HG02885 (cell line): ENCODE measurements at regions not wholly inside any gene's neighbourhood (a gene's known extent, or its start where the extent isn't known, plus 50 kb on each side); places are given as distances from the start of the nearest gene placed in this dataset.

Source experiments
- ATAC-seq: cut with Tn5 transposase; IDR thresholded peaks from one replicate; pipeline ENCODE4 v1.9.1; 2021; ENCODE audit warnings: mild to moderate bottlenecking; ENCODE audit not compliant: unreplicated experiment, poor library complexity

DNA sequence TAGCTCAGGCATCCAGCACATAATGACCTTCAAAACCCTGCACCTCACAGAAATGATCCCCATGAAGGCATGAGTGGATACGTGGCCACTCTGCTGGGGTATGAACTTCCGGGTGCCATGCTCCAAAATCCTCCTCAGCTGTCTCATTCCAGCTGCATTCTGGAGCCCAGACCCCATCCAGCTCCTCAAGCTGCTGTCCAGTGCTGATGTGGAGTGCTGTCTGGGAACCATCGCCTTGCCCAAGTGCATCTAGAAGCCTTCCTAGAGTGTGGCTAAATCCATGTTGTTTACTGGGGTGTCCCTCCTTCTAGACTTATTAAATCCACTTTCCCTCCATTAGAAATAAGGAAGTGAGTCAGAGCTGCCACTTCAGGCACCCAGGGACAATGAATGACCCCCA lies 130.8 kb upstream of the PTPRT start:
- ATAC-seq: no peak

DNA sequence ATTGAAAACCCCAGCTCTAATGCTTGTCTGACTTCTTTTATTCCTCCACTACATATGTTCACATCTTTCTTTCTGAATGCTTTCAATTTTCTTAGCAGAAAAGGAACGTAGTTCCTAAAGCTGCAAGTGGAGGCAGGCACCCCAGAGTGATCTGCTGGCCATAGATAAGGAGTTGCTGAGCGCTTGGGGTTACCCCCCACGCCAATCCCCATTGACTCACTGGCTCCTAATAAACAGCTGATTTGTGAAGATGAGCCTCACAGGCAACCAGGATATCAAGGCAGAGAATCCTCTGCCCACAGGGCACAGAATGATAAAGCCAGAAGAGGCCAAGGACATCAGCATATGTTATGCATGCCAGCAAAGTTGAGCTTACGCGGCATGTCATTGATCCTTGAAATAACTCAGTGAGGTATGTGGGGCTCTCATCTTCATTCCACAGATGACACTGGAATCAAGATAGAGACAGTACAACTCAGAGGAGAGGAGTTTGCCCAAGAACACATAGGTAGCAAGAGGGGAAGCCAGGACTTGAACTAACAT lies 129.1 kb upstream of the PTPRT start:
- ATAC-seq: no peak

DNA sequence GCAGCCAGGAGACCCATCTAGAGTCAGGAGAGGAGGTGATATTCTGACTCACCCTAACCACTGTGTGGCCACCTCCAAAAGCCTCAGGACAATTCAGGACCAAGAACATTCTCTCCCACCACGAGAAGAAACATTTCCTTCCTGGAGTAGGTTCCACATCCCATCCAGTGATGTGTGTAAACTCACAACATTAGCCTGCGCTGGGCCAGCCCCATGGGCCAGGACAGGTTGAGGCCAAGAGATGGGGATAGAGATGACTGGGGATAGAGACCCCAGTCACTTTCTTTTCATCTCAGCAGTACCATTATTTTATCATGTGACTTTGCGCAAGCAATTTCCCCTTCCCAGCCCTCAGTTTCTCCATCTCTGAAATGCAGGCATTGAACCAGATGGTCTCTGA lies 126.6 kb upstream of the PTPRT start:
- no peak for ATAC-seq

DNA sequence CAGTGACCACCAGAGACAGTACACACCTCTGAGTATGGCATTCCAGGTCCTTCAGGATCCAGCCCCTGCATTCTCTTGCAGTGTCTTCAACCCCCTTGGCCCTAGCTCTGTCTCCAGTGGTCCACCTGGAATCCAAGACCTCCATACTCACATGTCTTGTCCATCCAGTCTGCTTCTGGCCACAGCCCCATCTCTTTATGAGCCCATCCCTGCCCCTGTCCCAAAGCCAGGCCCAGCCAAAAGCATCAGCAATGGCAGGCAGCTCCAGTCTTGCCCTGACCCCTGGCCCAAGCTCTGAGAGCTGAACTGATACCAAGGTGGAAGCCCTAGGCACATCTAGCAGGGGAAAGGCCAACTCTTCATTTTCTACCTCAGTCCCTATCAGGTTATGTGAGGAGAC lies 119.6 kb upstream of the PTPRT start:
- no peak for ATAC-seq

DNA sequence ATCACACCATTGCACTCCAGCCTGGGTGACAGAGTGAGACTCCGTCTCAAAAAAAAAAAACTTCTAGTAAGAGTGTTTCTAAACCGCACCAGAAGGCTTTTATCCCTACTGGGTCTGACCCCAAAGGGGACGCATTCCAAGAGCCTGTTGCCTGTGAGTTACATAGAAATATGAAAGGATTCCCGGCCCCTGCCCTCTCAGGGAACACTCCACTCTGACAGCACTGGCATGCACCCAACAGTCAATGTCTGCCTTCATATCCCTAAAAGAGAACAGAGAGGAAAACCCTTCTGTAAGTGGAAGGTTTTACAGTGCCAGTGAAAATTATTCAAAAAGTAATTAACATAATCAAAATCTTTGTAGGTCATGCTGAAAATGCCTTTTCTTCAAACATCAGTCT lies 117.1 kb upstream of the PTPRT start:
- no peak for ATAC-seq

DNA sequence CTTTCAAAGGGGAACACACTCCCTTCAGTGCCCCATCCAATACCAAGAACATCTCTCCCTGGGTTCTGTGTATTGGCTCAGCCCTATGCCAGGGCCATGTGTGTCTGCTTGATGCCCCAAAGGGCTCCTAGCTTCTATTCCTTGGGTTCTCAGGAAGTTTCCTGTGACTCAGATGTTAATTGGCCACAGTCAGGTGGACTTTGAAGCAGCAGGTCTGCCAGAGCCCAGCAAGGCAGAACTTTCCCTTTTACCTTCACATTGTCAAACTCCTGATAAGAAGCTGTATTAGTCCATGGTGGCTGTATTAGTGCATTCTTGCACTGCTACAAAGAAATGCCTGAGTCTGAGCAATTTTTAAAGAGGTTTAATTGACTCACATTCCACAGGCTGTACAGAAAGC lies 116.0 kb upstream of the PTPRT start:
- ATAC-seq: no peak

DNA sequence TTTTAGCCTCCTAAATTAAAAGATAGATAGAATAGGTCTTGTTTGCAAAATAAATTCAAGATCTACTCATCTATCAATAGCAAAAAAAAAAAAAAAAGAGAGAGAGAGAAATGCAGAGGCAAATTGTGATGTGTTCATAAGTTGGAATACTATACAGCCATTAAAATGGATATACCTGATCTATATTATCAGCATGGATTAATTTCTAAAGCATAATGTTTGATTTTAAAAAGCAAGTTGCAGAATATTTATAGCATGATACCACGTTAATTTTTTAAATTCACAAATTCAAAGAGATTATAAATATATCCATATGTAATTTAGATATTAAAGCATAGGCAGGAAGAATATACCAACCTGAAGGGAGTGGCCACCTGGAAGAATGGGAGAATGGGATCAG lies 114.9 kb upstream of the PTPRT start:
- ATAC-seq: no peak

DNA sequence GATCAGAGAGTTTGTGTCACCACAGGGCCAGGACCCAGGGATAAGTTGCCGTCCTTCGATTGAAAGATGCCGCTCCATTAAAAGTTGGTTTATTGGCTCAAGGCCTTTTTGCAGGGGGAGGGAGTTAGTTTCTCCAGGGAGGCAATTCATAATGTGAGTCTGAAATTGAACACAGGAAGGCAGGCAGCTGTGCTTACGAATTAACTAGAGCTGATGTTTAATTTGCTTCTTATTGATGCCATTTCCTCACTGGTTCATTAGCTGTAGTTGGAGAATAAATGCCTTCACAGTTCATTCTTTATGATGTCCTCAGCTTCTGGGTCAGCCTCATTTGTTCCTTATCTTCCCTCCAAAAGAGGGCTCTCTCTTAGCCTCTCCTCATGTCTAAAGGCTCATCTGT lies 113.2 kb upstream of the PTPRT start:
- ATAC-seq: no peak

DNA sequence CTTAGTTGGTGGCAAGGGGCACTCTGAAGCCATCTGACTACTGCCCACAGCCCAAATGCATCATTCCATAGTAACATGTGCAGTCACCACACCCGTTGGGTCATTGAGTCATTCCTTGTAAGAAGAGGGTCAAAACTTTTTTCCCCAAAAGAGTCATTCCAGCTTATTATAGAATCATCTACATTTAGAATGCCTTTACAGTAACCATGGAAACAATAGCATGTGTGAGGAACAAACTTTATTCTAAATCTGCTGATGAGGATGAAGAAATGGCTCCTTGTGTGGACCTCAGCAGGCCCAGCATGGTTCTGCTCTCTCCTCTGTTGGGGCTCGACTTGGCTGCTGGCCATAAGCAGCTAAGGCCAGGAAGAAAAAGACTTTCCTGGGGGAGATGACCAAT lies 111.2 kb upstream of the PTPRT start:
- no peak for ATAC-seq

DNA sequence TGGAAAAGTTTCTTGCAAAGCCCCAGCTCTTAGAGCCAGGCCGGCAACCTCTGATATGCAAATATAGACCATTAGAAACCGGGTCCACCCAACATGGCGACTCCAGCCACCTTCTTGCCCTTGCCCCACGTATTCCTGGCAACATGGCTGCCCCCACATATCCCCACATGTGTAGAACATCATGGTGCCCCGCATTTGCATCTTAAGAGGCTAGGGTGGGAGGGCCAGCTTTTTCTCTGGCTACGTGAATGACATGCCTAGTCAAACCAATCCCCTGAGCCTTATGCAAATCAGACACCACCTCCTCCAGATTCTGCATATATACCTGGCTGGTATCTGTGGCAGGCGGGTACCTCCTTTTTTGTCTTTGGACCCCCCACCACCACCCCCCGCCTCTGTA lies 106.1 kb upstream of the PTPRT start:
- no peak for ATAC-seq

DNA sequence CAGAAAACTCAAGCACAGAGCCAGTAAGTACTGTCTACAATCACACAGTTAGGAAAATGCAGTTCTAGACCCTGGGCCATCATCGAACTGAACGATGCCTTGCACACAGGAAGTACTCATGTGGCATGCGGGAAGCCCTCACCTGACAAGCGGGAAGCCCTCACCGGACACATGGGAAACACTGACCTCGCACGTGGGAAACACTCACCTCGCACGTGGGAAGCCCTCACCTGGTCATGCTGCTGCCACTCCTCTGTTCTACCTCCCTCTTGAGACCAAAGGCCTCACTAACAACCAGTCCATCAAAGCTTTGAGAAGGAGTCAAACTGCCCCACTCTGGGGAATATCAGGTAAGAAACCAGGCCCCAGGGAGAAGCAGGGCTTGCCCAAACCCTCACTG lies 105.6 kb upstream of the PTPRT start:
- ATAC-seq: no peak

DNA sequence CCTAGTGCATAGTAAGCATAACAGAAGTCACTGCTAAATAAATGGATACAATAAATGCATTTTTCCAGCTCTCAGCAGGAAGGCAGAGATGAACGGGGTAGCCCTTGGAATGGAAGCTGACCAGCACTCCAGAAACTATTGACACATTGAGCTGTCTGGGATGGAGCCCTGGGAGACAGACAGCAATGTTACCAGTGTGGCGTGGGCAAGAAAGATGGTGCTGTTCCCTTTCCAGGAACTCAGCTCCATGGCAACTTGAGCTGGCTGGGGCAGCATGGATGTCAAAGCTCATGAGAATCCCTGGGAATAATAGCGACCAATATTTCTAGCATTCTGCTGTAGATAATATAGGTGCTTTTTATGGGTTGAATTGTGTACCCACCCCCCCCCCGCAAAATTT lies 104.3 kb upstream of the PTPRT start:
- ATAC-seq: no peak

DNA sequence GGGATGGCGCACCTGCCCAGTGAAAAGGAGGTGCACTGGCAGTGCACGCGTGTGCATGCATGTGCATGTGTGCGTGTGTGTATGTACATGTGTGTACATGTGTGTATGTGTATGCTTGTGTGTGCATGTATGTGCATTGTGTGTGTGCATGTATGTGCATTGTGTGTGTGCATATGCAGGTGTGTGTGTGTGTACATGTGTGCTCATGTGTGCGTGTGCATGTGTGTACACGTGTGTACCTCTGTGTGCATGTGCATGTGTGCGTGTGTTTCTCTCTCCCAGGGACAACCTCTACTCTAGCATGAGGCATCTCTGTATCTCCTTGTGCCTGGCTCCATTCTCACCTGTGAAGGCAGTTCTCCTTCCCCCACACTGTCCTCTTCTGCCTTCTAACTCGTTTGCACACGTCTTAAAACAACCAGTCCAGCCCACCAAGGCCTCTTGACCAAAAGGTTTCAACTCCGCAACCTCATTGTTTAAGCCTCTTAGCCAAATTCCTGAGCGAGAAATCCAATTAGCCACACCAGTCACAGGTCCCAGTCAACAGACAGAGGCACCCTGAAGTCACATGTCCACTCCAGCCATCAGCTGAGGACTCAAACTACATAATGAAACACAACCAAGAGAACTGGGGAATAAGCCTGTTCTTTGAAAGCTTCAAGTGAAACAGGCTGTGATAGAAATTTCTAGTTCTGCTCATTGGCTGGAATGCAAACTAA lies 103.5 kb upstream of the PTPRT start:
- ATAC-seq: no peak

DNA sequence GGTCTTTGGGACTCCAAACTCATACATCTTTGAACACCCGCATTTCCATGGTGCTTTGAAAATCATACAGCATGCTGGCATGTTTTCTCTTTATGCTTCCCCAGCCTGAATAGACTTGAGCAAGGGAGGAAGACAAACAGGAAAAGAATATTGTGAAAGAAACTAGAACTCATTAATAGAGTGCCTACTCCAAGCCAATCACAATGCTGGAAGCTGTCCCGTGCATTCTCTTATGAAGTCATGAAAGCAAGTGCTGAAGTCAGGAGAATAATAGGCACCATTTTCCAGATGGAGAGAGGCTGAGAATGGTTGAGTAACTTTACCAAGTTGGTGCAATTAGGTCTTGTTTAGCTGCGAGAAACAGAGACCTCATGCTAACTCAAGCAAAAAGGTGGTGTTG lies 102.5 kb upstream of the PTPRT start:
- no peak for ATAC-seq

DNA sequence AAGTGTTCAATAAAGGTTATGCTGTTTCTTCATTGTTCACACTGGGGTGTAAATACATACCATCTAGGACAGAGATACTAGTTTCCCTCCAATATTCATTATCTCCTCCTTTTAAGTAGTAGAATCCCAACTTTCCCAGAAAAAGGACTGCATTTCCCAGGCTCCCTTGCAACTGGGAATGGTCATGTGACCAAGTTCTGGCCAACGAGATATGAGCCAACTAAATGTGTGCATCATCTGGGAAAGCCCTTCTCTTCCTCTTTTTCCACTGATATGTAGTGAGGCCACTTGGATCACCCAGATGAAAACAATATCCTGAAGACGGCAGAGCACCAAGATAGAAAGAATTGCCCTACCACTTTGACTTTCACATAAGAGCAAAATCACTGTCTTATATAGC lies 97.9 kb upstream of the PTPRT start:
- no peak for ATAC-seq

DNA sequence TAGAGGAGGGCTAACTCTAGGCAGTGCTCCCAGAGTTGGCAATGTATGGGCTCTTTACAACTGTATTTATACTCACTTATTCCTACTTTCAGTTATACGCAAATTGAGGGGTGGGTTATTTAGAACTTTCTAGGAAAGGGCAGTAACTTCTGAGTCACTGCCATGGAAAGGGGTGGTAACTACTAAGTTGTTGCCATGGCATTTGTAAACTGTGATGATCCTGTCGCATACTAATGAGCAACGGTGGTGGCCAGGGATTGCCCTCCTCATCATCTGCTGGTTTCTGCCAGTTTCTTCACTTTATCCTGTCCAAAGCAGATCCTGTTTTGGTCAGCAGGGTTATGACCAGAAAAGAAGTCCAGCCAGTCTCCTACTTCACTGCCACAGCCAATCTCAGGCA lies 95.5 kb upstream of the PTPRT start:
- ATAC-seq: no peak

DNA sequence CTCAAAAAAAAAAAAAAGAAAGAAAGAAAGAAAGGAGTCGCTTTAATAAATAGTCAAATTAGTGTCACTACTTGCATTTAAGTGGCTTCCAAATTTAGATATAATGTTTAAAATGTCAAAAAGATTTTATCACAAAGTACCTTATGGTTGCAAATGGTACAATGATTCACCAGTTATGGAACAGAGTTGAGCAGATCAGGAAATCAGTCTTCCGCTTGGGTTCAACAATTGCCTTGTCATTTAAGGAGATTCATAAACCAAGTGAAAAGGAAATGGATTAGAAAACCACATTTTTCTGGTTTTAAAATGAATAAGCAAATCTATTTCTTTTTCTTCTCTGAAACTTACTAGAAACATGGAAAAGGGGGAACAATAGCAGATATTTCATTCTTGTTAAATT lies 94.8 kb upstream of the PTPRT start:
- no peak for ATAC-seq

DNA sequence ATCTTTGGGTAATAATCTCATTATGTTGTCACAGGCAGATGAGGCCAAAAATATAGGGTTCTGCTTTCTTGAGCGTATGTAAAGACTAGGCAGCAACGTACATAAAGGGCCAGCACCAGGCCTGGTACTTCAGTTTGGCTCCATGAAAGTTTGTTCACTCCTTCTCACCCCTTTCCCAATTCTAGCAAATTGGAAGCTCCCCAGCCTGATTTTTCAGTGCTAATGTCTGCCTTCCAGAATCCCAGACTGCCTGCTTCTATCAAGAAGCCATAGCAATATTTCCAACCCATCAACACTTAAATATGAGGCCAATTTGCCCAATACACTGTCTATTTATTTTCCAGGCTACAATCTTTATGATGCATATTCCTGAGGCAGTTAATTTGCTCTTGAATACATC lies 93.4 kb upstream of the PTPRT start:
- ATAC-seq: no peak

DNA sequence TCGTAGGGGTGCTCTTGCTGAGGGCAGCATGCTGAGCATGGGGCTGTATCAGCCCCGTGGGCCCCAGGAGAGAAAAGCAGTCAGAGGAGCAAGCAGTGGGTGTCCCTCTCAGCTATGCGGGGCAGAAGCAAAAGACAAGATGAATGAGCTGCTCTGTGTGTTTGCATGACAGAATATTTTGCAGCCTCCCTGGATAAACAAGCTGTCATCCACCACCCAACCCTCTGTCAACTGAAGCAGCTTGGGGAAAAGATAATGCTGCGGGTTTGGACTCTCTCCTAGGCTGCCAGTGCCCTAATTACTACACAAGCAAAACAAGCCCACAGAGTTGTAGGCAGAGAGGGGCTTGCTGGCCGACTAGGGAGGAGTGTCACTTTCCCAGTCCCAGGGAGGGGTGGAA lies 82.3 kb upstream of the PTPRT start:
- no peak for ATAC-seq

DNA sequence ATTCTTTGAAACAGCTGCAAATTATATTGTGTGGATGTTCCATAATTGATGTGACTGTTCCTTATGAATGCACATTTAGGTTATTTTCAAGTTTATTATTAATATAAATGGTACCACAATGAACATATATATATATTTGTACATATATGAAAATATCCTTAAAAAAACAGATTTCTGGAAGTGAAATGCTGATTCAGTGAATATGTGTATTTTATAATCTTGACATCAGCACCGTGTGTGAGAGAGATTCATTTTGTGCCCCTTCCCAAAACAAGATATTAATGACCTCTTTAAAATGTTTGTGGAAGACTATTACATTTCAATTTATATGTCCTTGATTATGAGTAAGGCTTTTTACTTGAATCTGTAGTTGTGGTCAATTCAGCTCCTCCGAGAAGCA lies 75.7 kb upstream of the PTPRT start:
- ATAC-seq: no peak

DNA sequence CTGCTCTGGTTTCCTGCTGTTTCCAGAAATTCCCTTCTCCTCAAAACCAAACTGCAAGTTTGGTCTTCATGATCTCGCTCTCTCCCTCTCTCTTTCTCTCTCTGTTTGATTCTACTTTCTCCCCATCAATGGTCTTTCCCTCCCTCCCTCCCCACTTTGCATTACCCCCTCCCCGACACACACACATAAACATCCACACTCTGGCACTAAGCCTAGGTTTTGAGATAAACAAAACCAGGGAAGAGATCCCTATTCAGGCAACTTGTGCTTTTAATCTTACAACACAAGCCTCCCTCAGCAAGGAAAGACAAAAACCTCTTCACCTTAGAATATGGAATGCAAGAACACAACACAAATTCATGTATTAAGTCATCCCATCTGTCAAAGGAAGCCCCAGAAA lies 73.5 kb upstream of the PTPRT start:
- no peak for ATAC-seq

DNA sequence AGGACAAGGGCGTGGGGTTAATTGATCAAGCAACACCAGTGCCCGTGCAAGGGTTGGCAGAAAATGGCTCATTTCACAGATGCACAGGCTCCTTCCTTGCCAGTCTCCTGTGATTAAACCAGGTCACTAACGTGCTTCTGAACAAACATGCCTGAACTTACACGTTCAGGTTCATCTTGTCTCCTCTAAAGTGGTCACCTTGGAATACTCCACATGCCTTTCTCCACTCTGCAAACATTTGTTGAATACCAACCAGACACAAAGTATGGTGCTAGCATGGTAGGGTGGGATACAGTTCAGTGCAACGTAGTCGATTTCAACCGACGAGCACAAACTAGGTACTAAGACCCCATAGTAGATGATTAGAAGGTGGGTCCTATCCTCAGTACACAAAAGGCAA lies 72.6 kb upstream of the PTPRT start:
- no peak for ATAC-seq

DNA sequence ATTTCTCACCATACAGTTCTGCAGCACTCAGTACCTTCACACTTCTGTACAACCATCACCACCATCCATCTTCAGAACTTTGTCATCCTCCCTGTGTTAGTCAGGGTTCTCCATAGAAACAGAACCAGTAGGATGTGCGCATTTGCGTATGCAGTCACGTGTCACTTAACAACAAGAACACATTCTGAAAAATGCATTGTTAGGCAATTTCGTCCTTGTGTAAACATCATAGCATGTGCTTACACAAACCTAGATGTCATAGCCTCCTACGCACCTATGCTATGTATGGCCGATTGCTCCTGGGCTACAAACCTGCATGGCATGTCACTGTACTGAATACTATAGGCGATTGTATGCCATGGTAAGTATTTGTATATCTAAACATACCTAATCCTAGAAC lies 66.2 kb upstream of the PTPRT start:
- ATAC-seq: no peak
